ENCODE measurements at regions not wholly inside any gene's neighbourhood (a gene's known extent, or its start where the extent isn't known, plus 50 kb on each side); places are given as distances from the start of the nearest gene placed in this dataset.

DNA sequence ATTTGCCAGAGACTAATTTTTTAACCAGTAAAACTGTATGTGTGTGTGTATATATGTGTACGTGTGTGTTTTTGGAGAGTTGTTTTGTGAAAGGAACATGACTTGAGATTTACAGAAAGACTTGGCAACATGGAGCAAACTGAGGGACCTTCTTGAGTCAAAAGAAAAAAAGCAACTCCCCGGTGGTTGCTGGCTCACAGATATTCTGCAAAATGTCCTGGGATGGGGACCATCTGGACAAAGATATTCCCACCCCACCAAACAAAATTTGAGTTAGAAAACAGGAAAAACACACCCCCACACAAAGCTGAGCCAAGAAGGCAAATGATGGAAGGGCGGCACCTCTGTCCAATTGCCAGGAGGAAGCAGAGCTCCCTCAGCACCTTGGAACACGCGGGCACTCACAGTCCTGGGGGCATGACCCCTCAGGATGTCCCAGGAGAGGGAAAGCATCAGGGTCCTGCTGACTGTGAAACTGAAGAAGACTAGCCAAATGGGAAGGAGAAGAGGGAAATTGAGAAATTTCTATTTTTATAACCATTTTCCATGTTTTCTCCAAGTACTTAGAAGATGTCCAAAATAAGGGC lies 290.2 kb upstream of the ACVR2A start:
- Mint-ChIP-seq H3K4me3 (ENCODE audit: unreplicated experiment) (no peak overlapping the region), H3K36me3 (ENCODE audit: unreplicated experiment) (no peaks in the 10 kb centered on the region), H3K9me3 (ENCODE audit: unreplicated experiment) (no peaks in the 10 kb centered on the region), H3K4me1 (ENCODE audit: unreplicated experiment) (no peaks in the 10 kb centered on the region), H3K27me3 (ENCODE audit: unreplicated experiment) (no peaks in the 10 kb centered on the region), H3K27ac (ENCODE audit: unreplicated experiment) (no peak overlapping the region)
- DNase-seq (ENCODE audit: extremely low spot score, unreplicated experiment): no peak
- TF ChIP-seq CTCF (IDR thresholded peaks at IDR 0.05): no peak

DNA sequence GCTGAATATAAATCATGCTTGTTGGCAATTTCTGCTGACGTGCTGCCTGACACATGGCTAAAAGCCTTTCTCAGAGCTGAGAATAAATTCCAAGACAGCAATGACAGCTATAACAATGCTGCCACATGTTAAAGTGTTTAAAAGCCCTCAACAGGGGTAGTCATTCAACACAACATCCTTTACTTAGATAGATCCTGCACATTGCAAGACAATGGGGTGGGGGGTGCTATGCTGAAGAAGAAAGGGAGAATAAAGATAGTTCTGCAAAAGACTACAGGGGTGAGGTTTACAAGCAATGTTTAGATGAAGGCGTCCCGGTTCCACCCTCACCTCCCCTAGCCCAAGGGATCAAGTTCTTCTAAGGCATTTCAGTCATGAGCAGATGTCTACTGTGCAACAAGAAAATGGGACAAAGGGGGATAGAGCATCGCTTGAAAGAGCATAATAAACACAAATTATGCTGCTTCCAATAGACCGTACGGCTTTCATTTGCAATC lies 291.0 kb upstream of the ACVR2A start:
- Mint-ChIP-seq H3K36me3 (ENCODE audit: unreplicated experiment) (no peaks in the 10 kb centered on the region), H3K27ac (ENCODE audit: unreplicated experiment) (no peak overlapping the region), H3K9me3 (ENCODE audit: unreplicated experiment) (no peaks in the 10 kb centered on the region), H3K27me3 (ENCODE audit: unreplicated experiment) (no peaks in the 10 kb centered on the region), H3K4me1 (ENCODE audit: unreplicated experiment) (no peaks in the 10 kb centered on the region), H3K4me3 (ENCODE audit: unreplicated experiment) (no peak overlapping the region)
- DNase-seq (ENCODE audit: extremely low spot score, unreplicated experiment): no peak
- TF ChIP-seq CTCF (IDR thresholded peaks at IDR 0.05): no peak

DNA sequence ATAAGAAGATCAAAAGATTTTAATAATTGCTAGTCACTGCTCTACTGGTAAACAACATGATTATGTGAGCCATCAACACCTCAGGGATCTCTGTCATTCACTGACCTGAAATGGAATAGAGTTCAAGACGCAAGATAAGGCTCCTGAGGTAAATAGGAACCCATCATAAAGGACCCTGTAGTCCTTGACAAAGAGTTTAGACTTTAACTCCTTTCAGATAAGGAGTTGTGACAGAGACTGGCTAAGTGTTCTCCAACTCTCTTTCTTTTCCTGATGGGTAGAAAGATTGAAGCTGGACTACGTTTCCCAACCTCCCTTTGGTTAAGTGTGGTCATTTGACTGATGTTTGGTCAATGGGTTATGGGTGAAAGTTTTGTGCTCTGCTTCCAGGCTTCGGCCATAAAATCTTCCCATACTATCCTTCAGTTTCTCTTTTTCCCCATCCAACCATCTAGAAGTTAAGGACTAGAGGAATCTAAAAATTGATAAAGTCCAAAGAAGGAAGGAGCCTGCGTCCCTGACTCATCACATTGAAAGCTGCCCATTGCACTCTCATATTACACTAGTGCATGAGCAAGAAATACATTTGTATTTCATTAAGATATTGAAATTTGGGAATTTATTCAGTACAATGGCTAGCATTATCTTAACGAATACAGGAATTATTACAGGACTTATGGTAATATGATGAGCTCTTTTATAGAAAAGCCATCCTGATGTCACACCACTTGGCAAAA lies 293.7 kb upstream of the ACVR2A start:
- H3K4me3 Mint-ChIP-seq (ENCODE audit: unreplicated experiment): no peak overlapping the region
- H3K36me3 Mint-ChIP-seq (ENCODE audit: unreplicated experiment): no peaks in the 10 kb centered on the region
- no peaks in the 10 kb centered on the region for H3K27me3 Mint-ChIP-seq (ENCODE audit: unreplicated experiment)
- DNase-seq (ENCODE audit: extremely low spot score, unreplicated experiment): no peak
- H3K27ac Mint-ChIP-seq (ENCODE audit: unreplicated experiment): no peak overlapping the region
- H3K4me1 Mint-ChIP-seq (ENCODE audit: unreplicated experiment): no peaks in the 10 kb centered on the region
- no peak for TF ChIP-seq CTCF (IDR thresholded peaks at IDR 0.05)
- H3K9me3 Mint-ChIP-seq (ENCODE audit: unreplicated experiment): no peaks in the 10 kb centered on the region

DNA sequence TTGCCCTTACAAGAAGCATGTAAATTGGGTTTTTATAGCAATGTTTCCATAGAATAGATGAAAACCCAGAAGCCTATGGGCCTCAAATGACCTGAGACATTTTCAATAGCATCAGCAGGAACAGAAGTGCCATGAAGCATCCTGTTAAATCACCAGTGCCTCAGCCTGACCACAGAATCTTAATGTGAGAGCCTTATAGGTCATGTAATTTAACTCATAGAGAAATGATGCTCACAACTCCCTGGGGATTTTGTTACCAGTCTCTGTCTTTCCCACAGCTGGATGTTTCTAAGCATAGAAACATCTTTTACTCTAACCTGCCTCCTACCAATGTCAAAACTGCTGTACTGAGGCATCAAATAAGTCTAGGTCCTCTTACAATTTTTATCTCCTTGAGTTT lies 295.8 kb upstream of the ACVR2A start:
- no peak for DNase-seq (ENCODE audit: extremely low spot score, unreplicated experiment)

More for the DNA sequence above, 295.8 kb upstream of the ACVR2A start:
- no peak for TF ChIP-seq CTCF (IDR thresholded peaks at IDR 0.05)
- Mint-ChIP-seq H3K4me1 (ENCODE audit: unreplicated experiment) (no peaks in the 10 kb centered on the region), H3K9me3 (ENCODE audit: unreplicated experiment) (no peaks in the 10 kb centered on the region), H3K27ac (ENCODE audit: unreplicated experiment) (no peak overlapping the region), H3K36me3 (ENCODE audit: unreplicated experiment) (no peaks in the 10 kb centered on the region), H3K27me3 (ENCODE audit: unreplicated experiment) (no peaks in the 10 kb centered on the region), H3K4me3 (ENCODE audit: unreplicated experiment) (no peak overlapping the region)

Measured in osteocyte (in vitro differentiated cells).